ENCODE measurements at regions not wholly inside any gene's neighbourhood (a gene's known extent, or its start where the extent isn't known, plus 50 kb on each side); places are given as distances from the start of the nearest gene placed in this dataset.

DNA sequence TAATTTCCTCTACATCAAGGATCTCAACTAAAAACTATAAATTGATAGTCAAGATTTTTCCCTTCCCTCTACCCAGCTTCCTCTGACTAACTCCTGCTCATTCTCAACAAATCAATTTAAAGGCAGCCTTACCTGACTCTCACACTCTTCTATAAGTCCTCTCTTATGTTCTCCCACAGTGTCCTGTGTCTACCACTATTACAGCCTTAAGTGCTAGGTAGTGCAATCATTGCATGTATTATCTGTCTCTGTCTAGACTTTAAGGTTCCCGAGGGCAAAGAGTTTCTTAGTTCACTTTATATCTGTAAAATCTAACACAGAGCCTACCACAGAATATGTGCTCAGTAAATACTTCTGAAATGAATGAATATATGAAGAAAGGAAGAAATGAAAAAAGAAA is 123.7 kb downstream of the BTC start:
- WGBS, 5 donors: 57 to 77% (median 76%) methylated on average over 1 of the region's 1 CpG
- Histone ChIP-seq H3K4me3 (no peak overlapping the region), H3K9me3 (no peaks in the 10 kb centered on the region), H3K36me3 (no peaks in the 10 kb centered on the region), H3K27me3 (replicated peaks in 1 of 7) (no peaks in the 10 kb centered on the region), H3K4me1 (peaks cover 0 to 6% (median 0%) of the 10 kb centered on the region in 6 donors), H3K27ac (no peak overlapping the region)
- no peak for DNase-seq
- TF ChIP-seq, protein P1, sequence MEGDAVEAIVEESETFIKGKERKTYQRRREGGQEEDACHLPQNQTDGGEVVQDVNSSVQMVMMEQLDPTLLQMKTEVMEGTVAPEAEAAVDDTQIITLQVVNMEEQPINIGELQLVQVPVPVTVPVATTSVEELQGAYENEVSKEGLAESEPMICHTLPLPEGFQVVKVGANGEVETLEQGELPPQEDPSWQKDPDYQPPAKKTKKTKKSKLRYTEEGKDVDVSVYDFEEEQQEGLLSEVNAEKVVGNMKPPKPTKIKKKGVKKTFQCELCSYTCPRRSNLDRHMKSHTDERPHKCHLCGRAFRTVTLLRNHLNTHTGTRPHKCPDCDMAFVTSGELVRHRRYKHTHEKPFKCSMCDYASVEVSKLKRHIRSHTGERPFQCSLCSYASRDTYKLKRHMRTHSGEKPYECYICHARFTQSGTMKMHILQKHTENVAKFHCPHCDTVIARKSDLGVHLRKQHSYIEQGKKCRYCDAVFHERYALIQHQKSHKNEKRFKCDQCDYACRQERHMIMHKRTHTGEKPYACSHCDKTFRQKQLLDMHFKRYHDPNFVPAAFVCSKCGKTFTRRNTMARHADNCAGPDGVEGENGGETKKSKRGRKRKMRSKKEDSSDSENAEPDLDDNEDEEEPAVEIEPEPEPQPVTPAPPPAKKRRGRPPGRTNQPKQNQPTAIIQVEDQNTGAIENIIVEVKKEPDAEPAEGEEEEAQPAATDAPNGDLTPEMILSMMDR (IDR thresholded peaks at IDR 0.05 in 8 of 11, conservative IDR thresholded peaks at IDR 0.05 in 3 of 11): no peak
- TF ChIP-seq POLR2AphosphoS5 (IDR thresholded peaks at IDR 0.05) (no peak), POLR2A (IDR thresholded peaks at IDR 0.05) (no peak)
- intact Hi-C loops (cut with DNase I; ENCODE audit: low total_unique reads): loop anchor here (10.0 kb wide), 1 partner anchor 296 kb away; no protein-coding TSS in a partner anchor

DNA sequence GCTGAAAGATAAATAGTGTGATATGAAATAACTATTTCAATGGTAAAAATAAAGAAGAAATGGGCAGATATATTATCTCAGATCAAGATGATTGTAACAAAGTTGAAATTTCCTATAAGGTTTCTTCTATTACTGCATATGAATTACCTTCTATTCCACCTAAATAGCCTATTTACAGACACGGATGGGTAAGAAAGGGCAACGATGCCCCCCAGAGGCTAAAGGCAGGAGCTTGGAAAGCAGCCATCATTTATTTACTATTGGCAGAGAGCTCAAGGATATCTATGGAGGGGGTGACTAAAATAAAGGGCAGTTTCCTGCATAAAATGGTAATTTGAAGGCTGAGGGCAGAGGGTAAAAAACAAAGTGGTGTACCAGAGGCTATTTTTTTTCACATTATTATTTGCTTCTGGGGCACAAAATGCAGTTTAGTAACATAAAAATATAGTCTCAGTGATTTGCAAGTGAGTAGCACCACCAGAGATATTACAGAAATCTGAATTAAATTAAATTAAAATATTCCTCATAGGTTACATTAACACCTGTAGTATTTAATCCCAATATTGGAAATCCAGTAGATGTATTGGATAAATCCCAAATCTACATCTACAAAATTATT is 123.1 kb downstream of the BTC start:
- no peaks in the 10 kb centered on the region for H3K27me3 ChIP-seq (replicated peaks in 1 of 7)
- intact Hi-C loops (cut with DNase I; ENCODE audit: low total_unique reads): loop anchor here (10.0 kb wide), 1 partner anchor 296 kb away; no protein-coding TSS in a partner anchor
- H3K36me3 ChIP-seq: no peaks in the 10 kb centered on the region
- no peak overlapping the region for H3K27ac ChIP-seq
- TF ChIP-seq, protein P1 (IDR thresholded peaks at IDR 0.05 in 8 of 11, conservative IDR thresholded peaks at IDR 0.05 in 3 of 11): peak in 5 of 11 experiments; percentile 28 to 46 (median 35)
- TF ChIP-seq POLR2AphosphoS5 (IDR thresholded peaks at IDR 0.05) (no peak), POLR2A (IDR thresholded peaks at IDR 0.05) (no peak)
- no peak for DNase-seq
- 0 to 3% (median 0%) methylated on average over 2 of the region's 2 CpGs for WGBS, 5 donors
- no peak overlapping the region for H3K4me3 ChIP-seq
- H3K9me3 ChIP-seq: no peaks in the 10 kb centered on the region
- peaks cover 0 to 6% (median 0%) of the 10 kb centered on the region in 6 donors for H3K4me1 ChIP-seq

DNA sequence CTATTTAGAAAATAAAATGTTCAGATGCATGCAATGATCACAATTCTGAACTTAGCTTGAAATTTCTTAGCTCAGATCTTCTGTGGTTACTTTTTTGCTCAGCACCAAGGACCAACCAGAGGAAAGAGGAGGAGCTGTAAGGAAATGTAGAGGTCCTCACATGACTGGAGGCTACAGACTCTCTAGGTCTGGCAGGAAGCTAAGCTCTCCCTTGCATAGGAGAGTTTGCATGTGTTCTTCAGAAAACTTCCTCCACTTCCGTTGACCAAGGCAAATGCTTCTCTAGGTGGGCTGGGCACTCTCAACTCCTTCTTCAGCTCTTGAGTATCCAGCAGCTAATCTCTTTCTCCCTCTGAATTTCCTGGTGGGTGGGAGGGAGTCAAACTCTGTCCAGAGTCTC is 119.6 kb downstream of the BTC start:
- Histone ChIP-seq H3K36me3 (no peaks in the 10 kb centered on the region), H3K4me1 (peaks cover 0 to 6% (median 0%) of the 10 kb centered on the region in 6 donors), H3K27me3 (replicated peaks in 1 of 7) (no peaks in the 10 kb centered on the region), H3K9me3 (no peaks in the 10 kb centered on the region), H3K27ac (no peak overlapping the region), H3K4me3 (no peak overlapping the region)
- intact Hi-C loops (cut with DNase I; ENCODE audit: low total_unique reads): loop anchor here (10.0 kb wide), 1 partner anchor 300 kb away; no protein-coding TSS in a partner anchor
- 7 to 43% (median 25%) methylated on average over 1 of the region's 1 CpG for WGBS, 5 donors
- no peak for DNase-seq
- TF ChIP-seq POLR2AphosphoS5 (IDR thresholded peaks at IDR 0.05): no peak
- TF ChIP-seq, protein P1 (IDR thresholded peaks at IDR 0.05 in 8 of 11, conservative IDR thresholded peaks at IDR 0.05 in 3 of 11): no peak
- TF ChIP-seq POLR2A (IDR thresholded peaks at IDR 0.05): no peak

DNA sequence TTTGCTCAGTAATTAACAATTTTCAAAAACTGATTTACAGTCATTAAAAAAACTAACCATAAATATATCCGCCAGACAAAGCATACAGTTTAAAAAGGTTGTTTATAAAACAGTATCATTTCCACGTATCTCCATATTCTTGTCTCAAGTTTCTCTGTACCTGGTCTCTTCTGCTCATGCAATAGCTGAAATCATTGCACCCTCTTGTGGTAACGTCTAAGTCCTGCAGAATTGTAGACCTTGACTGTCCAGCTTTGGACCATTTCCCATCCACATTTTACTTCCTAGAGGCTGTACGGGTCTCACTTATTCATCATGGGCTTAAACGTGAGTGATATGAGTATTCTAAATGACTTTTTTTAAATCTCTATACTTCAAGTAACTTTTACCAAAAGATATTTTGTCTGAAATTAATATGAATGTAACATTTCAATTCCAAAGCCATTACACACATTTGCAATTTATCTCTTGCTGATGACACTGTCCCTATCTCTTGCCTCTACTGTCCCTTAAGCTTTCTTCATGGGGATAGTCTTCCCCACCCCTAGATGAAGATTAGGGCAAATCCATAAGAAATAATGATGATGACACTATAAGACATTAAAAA is 118.5 kb downstream of the BTC start:
- no peak for TF ChIP-seq POLR2AphosphoS5 (IDR thresholded peaks at IDR 0.05)
- TF ChIP-seq, protein P1 (IDR thresholded peaks at IDR 0.05 in 8 of 11, conservative IDR thresholded peaks at IDR 0.05 in 3 of 11): peak in 10 of 11 experiments; percentile 15 to 66 (median 54)
- no peak for TF ChIP-seq POLR2A (IDR thresholded peaks at IDR 0.05)
- intact Hi-C loops (cut with DNase I; ENCODE audit: low total_unique reads): loop anchor here (10.0 kb wide), 1 partner anchor 301 kb away; no protein-coding TSS in a partner anchor
- Histone ChIP-seq H3K9me3 (no peaks in the 10 kb centered on the region), H3K27ac (no peak overlapping the region), H3K4me3 (no peak overlapping the region), H3K4me1 (peaks cover 0 to 4% (median 0%) of the 10 kb centered on the region in 6 donors), H3K27me3 (replicated peaks in 1 of 7) (no peaks in the 10 kb centered on the region), H3K36me3 (no peaks in the 10 kb centered on the region)
- 18 to 37% (median 23%) methylated on average over 5 of the region's 5 CpGs for WGBS, 5 donors
- DNase-seq: no peak
